ENCODE measurements at regions not wholly inside any gene's neighbourhood (a gene's known extent, or its start where the extent isn't known, plus 50 kb on each side); places are given as distances from the start of the nearest gene placed in this dataset.

GRCh38 chr14:89480278-89480677, 63.2 kb upstream of the FOXN3 start:
- TF ChIP-seq CTCF (IDR thresholded peaks at IDR 0.05), result no peak
- no peak for TF ChIP-seq POLR2A (IDR thresholded peaks at IDR 0.05)
- TF ChIP-seq POLR2AphosphoS5 (IDR thresholded peaks at IDR 0.05), result no peak

Data from suprapubic skin (tissue), 4 donors.